ENCODE measurements at regions not wholly inside any gene's neighbourhood (a gene's known extent, or its start where the extent isn't known, plus 50 kb on each side); places are given as distances from the start of the nearest gene placed in this dataset.
A peak's percentile ranks its signal among the peaks of the same experiment; 100 is the strongest.

DNA sequence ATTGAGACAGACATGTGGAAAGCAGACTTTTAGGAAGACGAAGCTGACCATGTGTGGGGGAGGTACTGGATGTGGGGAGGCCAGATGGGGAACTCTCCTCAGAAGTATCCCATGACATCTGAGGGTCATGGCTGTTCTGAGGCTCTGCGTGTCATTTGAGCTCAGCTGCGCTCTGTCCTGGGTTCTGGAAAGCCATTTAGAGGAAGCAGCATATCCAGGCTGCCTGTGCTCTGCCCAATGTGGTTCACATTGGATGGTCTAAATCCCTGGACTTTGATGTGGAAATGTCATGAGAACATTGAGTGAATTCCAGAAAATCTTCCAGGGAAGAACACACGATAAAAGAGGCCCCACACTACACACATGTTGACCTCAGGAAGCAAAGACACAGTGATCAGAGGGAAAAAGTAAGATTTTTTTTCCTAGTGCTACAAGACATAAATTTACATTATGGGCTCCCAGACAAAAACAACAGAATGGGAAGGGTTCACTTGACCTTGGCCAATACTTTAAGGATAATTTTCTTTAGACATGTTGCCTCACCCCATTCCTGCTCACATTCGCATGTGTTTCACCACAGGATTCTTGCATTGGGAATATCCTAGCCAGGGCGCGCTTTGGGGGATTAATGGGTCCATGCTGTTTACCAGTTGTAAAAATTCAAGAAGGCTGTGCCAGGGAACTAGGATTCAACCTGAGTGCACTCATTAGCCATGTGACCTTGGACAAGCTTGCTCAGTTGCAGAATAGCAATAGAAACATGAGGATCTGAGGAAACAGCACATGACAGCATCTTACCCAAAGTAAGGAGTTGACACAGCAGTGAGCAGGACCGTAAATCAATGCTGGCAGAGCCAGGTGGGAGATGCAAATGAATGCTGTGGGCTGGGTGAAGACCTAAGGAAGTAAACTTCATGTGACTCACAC, 73.2 kb upstream of the C1QTNF7 start:
- Histone ChIP-seq H3K9me3 (ENCODE audit: control insufficient read depth in 4 of 4, insufficient read depth in 3 of 4, low read length in 3 of 4) (peaks cover 0 to 2% (median 0%) of the 10 kb centered on the region in 4 donors), H3K36me3 (ENCODE audit: control insufficient read depth in 4 of 4, insufficient read depth in 4 of 4, low read length in 4 of 4) (no peaks in the 10 kb centered on the region), H3K27ac (ENCODE audit: low read depth in 1 of 2, low read length in 1 of 2) (no peak overlapping the region), H3K4me3 (no peak overlapping the region), H3K27me3 (ENCODE audit: control insufficient read depth in 3 of 3, insufficient read depth in 3 of 3, low read length in 2 of 3) (no peaks in the 10 kb centered on the region), H3K9ac (ENCODE audit: insufficient read depth in 1 of 2, low read length in 2 of 2) (no peak overlapping the region), H3K4me1 (ENCODE audit: control insufficient read depth in 5 of 5, insufficient read depth in 5 of 5, low read length in 5 of 5) (peaks cover 0 to 25% (median 6%) of the 10 kb centered on the region in 5 donors)
- WGBS, 2 donors: 72 to 73% methylated on average over 8 of the region's 8 CpGs
- TF ChIP-seq, protein P1, sequence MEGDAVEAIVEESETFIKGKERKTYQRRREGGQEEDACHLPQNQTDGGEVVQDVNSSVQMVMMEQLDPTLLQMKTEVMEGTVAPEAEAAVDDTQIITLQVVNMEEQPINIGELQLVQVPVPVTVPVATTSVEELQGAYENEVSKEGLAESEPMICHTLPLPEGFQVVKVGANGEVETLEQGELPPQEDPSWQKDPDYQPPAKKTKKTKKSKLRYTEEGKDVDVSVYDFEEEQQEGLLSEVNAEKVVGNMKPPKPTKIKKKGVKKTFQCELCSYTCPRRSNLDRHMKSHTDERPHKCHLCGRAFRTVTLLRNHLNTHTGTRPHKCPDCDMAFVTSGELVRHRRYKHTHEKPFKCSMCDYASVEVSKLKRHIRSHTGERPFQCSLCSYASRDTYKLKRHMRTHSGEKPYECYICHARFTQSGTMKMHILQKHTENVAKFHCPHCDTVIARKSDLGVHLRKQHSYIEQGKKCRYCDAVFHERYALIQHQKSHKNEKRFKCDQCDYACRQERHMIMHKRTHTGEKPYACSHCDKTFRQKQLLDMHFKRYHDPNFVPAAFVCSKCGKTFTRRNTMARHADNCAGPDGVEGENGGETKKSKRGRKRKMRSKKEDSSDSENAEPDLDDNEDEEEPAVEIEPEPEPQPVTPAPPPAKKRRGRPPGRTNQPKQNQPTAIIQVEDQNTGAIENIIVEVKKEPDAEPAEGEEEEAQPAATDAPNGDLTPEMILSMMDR (IDR thresholded peaks at IDR 0.05; ENCODE audit: control extremely low read depth, extremely low read depth): no peak
- no peak for ATAC-seq (ENCODE audit: insufficient read depth, low FRiP score)
- peak in 1 of 3 donors; percentile 64 for DNase-seq

DNA sequence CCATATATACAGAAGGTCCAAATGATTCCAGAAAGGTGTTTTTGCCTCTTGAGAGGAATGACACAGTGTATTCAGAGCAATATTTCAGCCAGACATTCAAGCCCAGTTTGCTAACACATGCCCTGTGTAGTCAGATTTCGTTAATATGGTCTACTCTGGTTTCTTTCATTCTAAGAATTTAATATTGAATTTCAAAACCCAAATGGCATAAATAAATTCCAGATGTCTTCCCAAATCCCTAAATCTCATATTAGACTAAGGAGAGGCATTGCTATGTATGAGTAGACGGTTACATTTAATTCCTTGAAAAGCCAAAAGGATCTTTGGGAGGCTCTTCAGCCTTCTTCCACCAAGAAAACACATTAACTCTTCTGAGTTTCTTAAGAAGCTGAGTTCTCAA, 66.3 kb upstream of the C1QTNF7 start:
- DNase-seq (no peak), ATAC-seq (ENCODE audit: insufficient read depth, low FRiP score) (no peak)
- WGBS, 2 donors: 92 to 97% methylated on average over 2 of the region's 2 CpGs
- Histone ChIP-seq H3K9me3 (ENCODE audit: control insufficient read depth in 4 of 4, insufficient read depth in 3 of 4, low read length in 3 of 4) (no peaks in the 10 kb centered on the region), H3K4me1 (ENCODE audit: control insufficient read depth in 5 of 5, insufficient read depth in 5 of 5, low read length in 5 of 5) (peaks cover 0 to 9% (median 0%) of the 10 kb centered on the region in 5 donors), H3K9ac (ENCODE audit: insufficient read depth in 1 of 2, low read length in 2 of 2) (no peak overlapping the region), H3K36me3 (ENCODE audit: control insufficient read depth in 4 of 4, insufficient read depth in 4 of 4, low read length in 4 of 4) (no peaks in the 10 kb centered on the region), H3K4me3 (no peak overlapping the region), H3K27ac (ENCODE audit: low read depth in 1 of 2, low read length in 1 of 2) (no peak overlapping the region), H3K27me3 (ENCODE audit: control insufficient read depth in 3 of 3, insufficient read depth in 3 of 3, low read length in 2 of 3) (no peaks in the 10 kb centered on the region)
- TF ChIP-seq, protein P1 (IDR thresholded peaks at IDR 0.05; ENCODE audit: control extremely low read depth, extremely low read depth): no peak

DNA sequence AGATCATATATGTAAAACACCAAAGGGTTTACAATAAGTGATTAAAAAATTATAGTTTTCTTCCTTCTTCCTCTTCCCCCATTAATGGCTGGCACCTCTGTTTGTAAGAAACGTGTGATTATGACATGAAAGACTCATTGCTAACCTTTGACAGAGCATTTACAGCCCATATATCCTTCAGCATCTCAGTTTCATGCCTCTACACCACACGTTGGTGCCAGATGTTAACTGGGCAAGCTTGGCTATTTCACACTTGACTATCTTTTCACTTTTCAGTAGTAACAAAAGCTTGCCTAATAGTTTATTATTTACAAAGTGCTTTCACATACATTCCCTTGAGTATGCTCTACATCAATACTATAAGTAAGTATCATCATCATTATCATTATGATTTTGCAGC, 65.3 kb upstream of the C1QTNF7 start:
- Histone ChIP-seq H3K4me1 (ENCODE audit: control insufficient read depth in 5 of 5, insufficient read depth in 5 of 5, low read length in 5 of 5) (peaks cover 0 to 13% (median 0%) of the 10 kb centered on the region in 5 donors), H3K27ac (ENCODE audit: low read depth in 1 of 2, low read length in 1 of 2) (no peak overlapping the region), H3K36me3 (ENCODE audit: control insufficient read depth in 4 of 4, insufficient read depth in 4 of 4, low read length in 4 of 4) (no peaks in the 10 kb centered on the region), H3K9ac (ENCODE audit: insufficient read depth in 1 of 2, low read length in 2 of 2) (no peak overlapping the region), H3K9me3 (ENCODE audit: control insufficient read depth in 4 of 4, insufficient read depth in 3 of 4, low read length in 3 of 4) (no peaks in the 10 kb centered on the region), H3K4me3 (no peak overlapping the region), H3K27me3 (ENCODE audit: control insufficient read depth in 3 of 3, insufficient read depth in 3 of 3, low read length in 2 of 3) (no peaks in the 10 kb centered on the region)
- no peak for ATAC-seq (ENCODE audit: insufficient read depth, low FRiP score)
- no peak for DNase-seq
- WGBS, 2 donors: 50 to 68% methylated on average over 2 of the region's 2 CpGs
- TF ChIP-seq, protein P1 (IDR thresholded peaks at IDR 0.05; ENCODE audit: control extremely low read depth, extremely low read depth): no peak

Measured in lung (tissue), 11 donors.